ENCODE measurements at regions not wholly inside any gene's neighbourhood (a gene's known extent, or its start where the extent isn't known, plus 50 kb on each side); places are given as distances from the start of the nearest gene placed in this dataset.
"Not testable (repeated sequence)": the region's sequence is repeated elsewhere in the genome, so short reads cannot be mapped to it uniquely, and the experiment has no call there.

- H3K4me1 Mint-ChIP-seq, ATAC-seq, H3K27ac Mint-ChIP-seq, DNase-seq, H3K4me3 Mint-ChIP-seq, H3K27me3 Mint-ChIP-seq: not testable (repeated sequence)
- peaks cover 28% of the 10 kb centered on the region in 2 donors for H3K9me3 Mint-ChIP-seq
These were observed 298.8 kb upstream of the LRRC3B start for GRCh38 chr3:26323741-26324140.

GRCh38 chr3:26340001-26340400 lies 282.6 kb upstream of the LRRC3B start:
- H3K27me3 Mint-ChIP-seq: no peaks in the 10 kb centered on the region
- peaks cover 10 to 16% of the 10 kb centered on the region in 2 donors for H3K9me3 Mint-ChIP-seq
- no peak overlapping the region for H3K27ac Mint-ChIP-seq
- no peak overlapping the region for H3K4me3 Mint-ChIP-seq
- no peak for DNase-seq
- H3K4me1 Mint-ChIP-seq: no peaks in the 10 kb centered on the region
- peak; percentile 15 for ATAC-seq

GRCh38 chr3:26343647-26344046 lies 278.9 kb upstream of the LRRC3B start:
- no peak for ATAC-seq
- no peak overlapping the region for H3K4me3 Mint-ChIP-seq
- no peak for DNase-seq
- peaks cover 16 to 27% of the 10 kb centered on the region in 2 donors for H3K9me3 Mint-ChIP-seq
- H3K4me1 Mint-ChIP-seq: no peaks in the 10 kb centered on the region
- no peaks in the 10 kb centered on the region for H3K27me3 Mint-ChIP-seq
- H3K27ac Mint-ChIP-seq: no peak overlapping the region

- Mint-ChIP-seq H3K27ac (no peak overlapping the region), H3K9me3 (peaks cover 1 to 19% of the 10 kb centered on the region in 2 donors), H3K4me1 (no peaks in the 10 kb centered on the region), H3K27me3 (no peaks in the 10 kb centered on the region), H3K4me3 (no peak overlapping the region)
- no peak for DNase-seq
- no peak for ATAC-seq
These were observed 277.0 kb upstream of the LRRC3B start for GRCh38 chr3:26345613-26346012.

GRCh38 chr3:26346497-26346896 lies 276.1 kb upstream of the LRRC3B start:
- Mint-ChIP-seq H3K27ac (no peak overlapping the region), H3K4me3 (no peak overlapping the region), H3K9me3 (peaks cover 6 to 25% of the 10 kb centered on the region in 2 donors), H3K4me1 (no peaks in the 10 kb centered on the region), H3K27me3 (no peaks in the 10 kb centered on the region)
- DNase-seq: no peak
- ATAC-seq: no peak

- Mint-ChIP-seq H3K27ac (no peak overlapping the region), H3K4me3 (no peak overlapping the region), H3K27me3 (no peaks in the 10 kb centered on the region), H3K9me3 (peaks cover 6 to 25% of the 10 kb centered on the region in 2 donors), H3K4me1 (no peaks in the 10 kb centered on the region)
- ATAC-seq: no peak
- no peak for DNase-seq
These were observed 275.4 kb upstream of the LRRC3B start for GRCh38 chr3:26347150-26347549.

- ATAC-seq (no peak), DNase-seq (no peak)
- H3K9me3 Mint-ChIP-seq: peaks cover 12 to 33% of the 10 kb centered on the region in 2 donors
- H3K4me3 Mint-ChIP-seq: no peak overlapping the region
- H3K27ac Mint-ChIP-seq: no peak overlapping the region
- H3K27me3 Mint-ChIP-seq: no peaks in the 10 kb centered on the region
- no peaks in the 10 kb centered on the region for H3K4me1 Mint-ChIP-seq
These were observed 271.7 kb upstream of the LRRC3B start for GRCh38 chr3:26350853-26351252.

GRCh38 chr3:26353097-26353496 lies 269.5 kb upstream of the LRRC3B start:
- peaks cover 16 to 17% of the 10 kb centered on the region in 2 donors for H3K9me3 Mint-ChIP-seq
- no peaks in the 10 kb centered on the region for H3K4me1 Mint-ChIP-seq
- no peaks in the 10 kb centered on the region for H3K27me3 Mint-ChIP-seq
- DNase-seq (no peak), ATAC-seq (no peak)
- H3K27ac Mint-ChIP-seq: no peak overlapping the region
- H3K4me3 Mint-ChIP-seq: no peak overlapping the region

- Mint-ChIP-seq H3K9me3 (peaks cover 8 to 11% of the 10 kb centered on the region in 2 donors), H3K4me3 (no peak overlapping the region), H3K4me1 (no peaks in the 10 kb centered on the region), H3K27ac (no peak overlapping the region), H3K27me3 (no peaks in the 10 kb centered on the region)
- ATAC-seq: no peak
- no peak for DNase-seq
These were observed 264.2 kb upstream of the LRRC3B start for GRCh38 chr3:26358405-26358804.

GRCh38 chr3:26365706-26366105 lies 256.9 kb upstream of the LRRC3B start:
- no peak overlapping the region for H3K4me3 Mint-ChIP-seq
- H3K9me3 Mint-ChIP-seq: peaks cover 11 to 16% of the 10 kb centered on the region in 2 donors
- no peaks in the 10 kb centered on the region for H3K27me3 Mint-ChIP-seq
- no peaks in the 10 kb centered on the region for H3K4me1 Mint-ChIP-seq
- no peak overlapping the region for H3K27ac Mint-ChIP-seq
- DNase-seq (no peak), ATAC-seq (no peak)

GRCh38 chr3:26368312-26368711 lies 254.3 kb upstream of the LRRC3B start:
- DNase-seq (no peak), ATAC-seq (no peak)
- Mint-ChIP-seq H3K4me1 (no peaks in the 10 kb centered on the region), H3K27me3 (no peaks in the 10 kb centered on the region), H3K27ac (no peak overlapping the region), H3K9me3 (peaks cover 16 to 17% of the 10 kb centered on the region in 2 donors), H3K4me3 (no peak overlapping the region)

- no peak overlapping the region for H3K4me3 Mint-ChIP-seq
- no peaks in the 10 kb centered on the region for H3K27me3 Mint-ChIP-seq
- ATAC-seq: no peak
These were observed 253.4 kb upstream of the LRRC3B start for GRCh38 chr3:26369133-26369532.

GRCh38 chr3:26375843-26376530 lies 246.6 kb upstream of the LRRC3B start:
- H3K4me1 Mint-ChIP-seq: no peaks in the 10 kb centered on the region

More at GRCh38 chr3:26369133-26369532, 253.4 kb upstream of the LRRC3B start:
- no peaks in the 10 kb centered on the region for H3K4me1 Mint-ChIP-seq
- H3K9me3 Mint-ChIP-seq: peaks cover 16 to 17% of the 10 kb centered on the region in 2 donors
- H3K27ac Mint-ChIP-seq: no peak overlapping the region
- no peak for DNase-seq

GRCh38 chr3:26381411-26381810 lies 241.2 kb upstream of the LRRC3B start:
- H3K4me3 Mint-ChIP-seq: no peak overlapping the region
- no peaks in the 10 kb centered on the region for H3K4me1 Mint-ChIP-seq
- H3K9me3 Mint-ChIP-seq: peaks cover 0 to 7% of the 10 kb centered on the region in 2 donors
- H3K27me3 Mint-ChIP-seq: no peaks in the 10 kb centered on the region
- H3K27ac Mint-ChIP-seq: no peak overlapping the region
- no peak for DNase-seq
- no peak for ATAC-seq

More at GRCh38 chr3:26375843-26376530, 246.6 kb upstream of the LRRC3B start:
- Mint-ChIP-seq H3K9me3 (peaks cover 11 to 15% of the 10 kb centered on the region in 2 donors), H3K4me3 (no peak overlapping the region), H3K27ac (no peak overlapping the region), H3K27me3 (no peaks in the 10 kb centered on the region)
- ATAC-seq (no peak), DNase-seq (no peak)

- Mint-ChIP-seq H3K27ac (no peak overlapping the region), H3K4me3 (no peak overlapping the region), H3K9me3 (peaks cover 8 to 13% of the 10 kb centered on the region in 2 donors), H3K4me1 (no peaks in the 10 kb centered on the region), H3K27me3 (no peaks in the 10 kb centered on the region)
- ATAC-seq: no peak
- DNase-seq: no peak
These were observed 215.9 kb upstream of the LRRC3B start for GRCh38 chr3:26406636-26407035.

GRCh38 chr3:26418553-26418952 lies 204.0 kb upstream of the LRRC3B start:
- DNase-seq (no peak), ATAC-seq (no peak)
- H3K9me3 Mint-ChIP-seq: peaks cover 23% of the 10 kb centered on the region in 2 donors
- no peaks in the 10 kb centered on the region for H3K27me3 Mint-ChIP-seq
- H3K27ac Mint-ChIP-seq: no peak overlapping the region
- H3K4me1 Mint-ChIP-seq: no peaks in the 10 kb centered on the region
- no peak overlapping the region for H3K4me3 Mint-ChIP-seq

GRCh38 chr3:26422415-26422814 lies 200.2 kb upstream of the LRRC3B start:
- Mint-ChIP-seq H3K9me3 (peaks cover 6 to 8% of the 10 kb centered on the region in 2 donors), H3K27me3 (no peaks in the 10 kb centered on the region), H3K27ac (no peak overlapping the region), H3K4me1 (no peaks in the 10 kb centered on the region), H3K4me3 (no peak overlapping the region)
- DNase-seq: no peak
- ATAC-seq: no peak

All from stimulated activated naive CD8-positive, alpha-beta T cell treated with anti-CD3 and anti-CD28 coated beads, Interleukin-15, amount 100 ng/mL, for 72 hours (primary cell).